Neural cell (in vitro differentiated cells): ENCODE measurements at regions not wholly inside any gene's neighbourhood (a gene's known extent, or its start where the extent isn't known, plus 50 kb on each side); places are given as distances from the start of the nearest gene placed in this dataset.

Source experiments
- H2AFZ ChIP-seq: fragments of 200-600, 300-800 bp; sonication (generic), shearing (Covaris generic); 2 replicates; pipeline ENCODE4 v1.6.0; 2014; ENCODE audit warnings: low read depth, mild to moderate bottlenecking, antibody characterized with exemption, low read length, moderate library complexity
- H3F3A ChIP-seq: fragments of 200-600 bp; shearing (Covaris generic); 2 replicates; pipeline ENCODE4 v1.6.1; 2016; ENCODE audit warnings: mild to moderate bottlenecking, moderate library complexity, mixed read lengths, antibody characterized with exemption, low read length; ENCODE audit not compliant: insufficient read depth, poor library complexity, severe bottlenecking
- H3K27ac ChIP-seq: fragments of 200-600, 300-800 bp; sonication (generic), shearing (Covaris generic); 2 replicates; pipeline ENCODE4 v1.5.1; 2014; ENCODE audit warnings: mild to moderate bottlenecking, low read length, moderate library complexity
- H3K27me3 ChIP-seq: fragments of 300-800, 200-600 bp; sonication (generic), shearing (Covaris generic); 2 replicates; pipeline ENCODE4 v1.6.0; 2014; ENCODE audit warnings: mild to moderate bottlenecking, low read depth, low read length, moderate library complexity; ENCODE audit not compliant: insufficient read depth
- H3K36me3 ChIP-seq: fragments of 300-800, 200-600 bp; sonication (generic), shearing (Covaris generic); 2 replicates; pipeline ENCODE4 v1.5.1; 2014; ENCODE audit warnings: mild to moderate bottlenecking, antibody characterized with exemption, low read length, moderate library complexity; ENCODE audit not compliant: insufficient read depth
- H3K4me2 ChIP-seq: fragments of 300-800, 200-600 bp; sonication (generic), shearing (Covaris generic); 2 replicates; pipeline ENCODE4 v1.6.0; 2014; ENCODE audit warnings: mild to moderate bottlenecking, low read length
- H3K4me3 ChIP-seq: fragments of 300-800, 200-600 bp; sonication (generic), shearing (Covaris generic); 2 replicates; pipeline ENCODE4 v1.5.1; 2014; ENCODE audit warnings: mild to moderate bottlenecking, low read length, moderate library complexity
- H3K79me2 ChIP-seq: fragments of 200-600 bp; shearing (Covaris generic); replicated peaks from 2 replicates; pipeline ENCODE4 v1.6.0; 2014; ENCODE audit warnings: mild to moderate bottlenecking, low read length, moderate library complexity; ENCODE audit not compliant: insufficient read depth
- H3K9ac ChIP-seq: fragments of 300-800, 200-600 bp; sonication (generic), shearing (Covaris generic); 2 replicates; pipeline ENCODE4 v1.6.1; 2016; ENCODE audit warnings: mild to moderate bottlenecking, low read length, mixed read lengths
- H3K9me2 ChIP-seq: fragments of 200-600 bp; shearing (Covaris generic); 2 replicates; pipeline ENCODE4 v1.6.1; 2016; ENCODE audit warnings: mild to moderate bottlenecking, low read length, mixed read lengths; ENCODE audit not compliant: insufficient read depth
- H3K9me3 ChIP-seq: fragments of 200-600, 300-800 bp; sonication (generic), shearing (Covaris generic); 2 replicates; pipeline ENCODE4 v1.6.1; 2016; ENCODE audit warnings: mild to moderate bottlenecking, mixed run types, low read length, moderate library complexity, mixed read lengths
- H4K20me1 ChIP-seq: fragments of 200-600 bp; shearing (Covaris generic); 2 replicates; pipeline ENCODE4 v1.6.1; 2016; ENCODE audit warnings: mild to moderate bottlenecking, mixed run types; ENCODE audit not compliant: insufficient read depth
- CTCF ChIP-seq: fragments of 450-650 bp; IDR thresholded peaks from 2 replicates; pipeline ENCODE4 v1.5.1; 2014; ENCODE audit warnings: antibody characterized with exemption, mild to moderate bottlenecking, moderate library complexity; ENCODE audit not compliant: poor library complexity, severe bottlenecking
- EP300 ChIP-seq: fragments of 450-650 bp; conservative IDR thresholded peaks from 2 replicates; pipeline ENCODE4 v1.6.1; 2014; ENCODE audit warnings: antibody characterized with exemption, mild to moderate bottlenecking, moderate library complexity; ENCODE audit not compliant: poor library complexity, severe bottlenecking
- EZH2 ChIP-seq: fragments of 200-600, 300-800 bp; shearing (Covaris generic), sonication (generic); IDR thresholded peaks from 2 replicates; pipeline ENCODE4 v1.6.1; 2014; ENCODE audit warnings: antibody characterized with exemption, low read length, borderline replicate concordance, mild to moderate bottlenecking; ENCODE audit not compliant: insufficient read depth, poor library complexity, severe bottlenecking
- MXI1 ChIP-seq: fragments of 450-650 bp; conservative IDR thresholded peaks from 2 replicates; pipeline ENCODE4 v1.6.1; 2014; ENCODE audit warnings: antibody characterized with exemption, mild to moderate bottlenecking; ENCODE audit not compliant: poor library complexity, severe bottlenecking
- POLR2AphosphoS5 ChIP-seq: IDR thresholded peaks from 2 replicates; pipeline ENCODE4 v1.6.1; 2012
- RAD21 ChIP-seq: fragments of 450-650 bp; conservative IDR thresholded peaks from 2 replicates; pipeline ENCODE4 v1.6.1; 2014; ENCODE audit warnings: antibody characterized with exemption, mild to moderate bottlenecking, moderate library complexity
- REST ChIP-seq: IDR thresholded peaks from 2 replicates; pipeline ENCODE4 v1.6.1; 2012; ENCODE audit warnings: borderline replicate concordance
- SMC3 ChIP-seq: fragments of 450-650 bp; conservative IDR thresholded peaks from 2 replicates; pipeline ENCODE4 v1.6.1; 2014; ENCODE audit warnings: antibody characterized with exemption, mild to moderate bottlenecking, moderate library complexity; ENCODE audit not compliant: poor library complexity
- TAF1 ChIP-seq: IDR thresholded peaks from 2 replicates; pipeline ENCODE4 v1.6.1; 2012; ENCODE audit warnings: low read depth

GRCh38 chr6:125498606-125499005, 196.8 kb upstream of the HDDC2 start:
- no peaks in the 10 kb centered on the region for H3K79me2 ChIP-seq
- H3K4me3 ChIP-seq, result no peak overlapping the region
- H3K9ac ChIP-seq, result no peak overlapping the region
- H3F3A ChIP-seq, result no peaks in the 10 kb centered on the region
- no peak for TF ChIP-seq SMC3
- H4K20me1 ChIP-seq, result no peaks in the 10 kb centered on the region
- H3K27me3 ChIP-seq, result no peaks in the 10 kb centered on the region
- H3K9me2 ChIP-seq, result no peaks in the 10 kb centered on the region
- no peaks in the 10 kb centered on the region for H3K9me3 ChIP-seq
- H3K4me2 ChIP-seq, result no peak overlapping the region
- H2AFZ ChIP-seq, result no peak overlapping the region
- no peaks in the 10 kb centered on the region for H3K36me3 ChIP-seq
- H3K27ac ChIP-seq, result no peak overlapping the region

- no peak overlapping the region for H3K4me3 ChIP-seq
- no peaks in the 10 kb centered on the region for H3K9me3 ChIP-seq
- no peak for TF ChIP-seq SMC3
- no peak for TF ChIP-seq POLR2AphosphoS5
- no peak for TF ChIP-seq CTCF
- TF ChIP-seq MXI1, result no peak
- TF ChIP-seq TAF1, result no peak
- TF ChIP-seq EZH2, result no peak
- TF ChIP-seq REST, result no peak
- TF ChIP-seq RAD21, result no peak
- TF ChIP-seq EP300, result no peak
- no peaks in the 10 kb centered on the region for H3K79me2 ChIP-seq
- no peak overlapping the region for H3K27ac ChIP-seq
- H3K36me3 ChIP-seq, result no peaks in the 10 kb centered on the region
- no peak overlapping the region for H2AFZ ChIP-seq
- no peak overlapping the region for H3K9ac ChIP-seq
- H3K9me2 ChIP-seq, result no peaks in the 10 kb centered on the region
- no peaks in the 10 kb centered on the region for H3K27me3 ChIP-seq
- H3K4me2 ChIP-seq, result no peak overlapping the region
- no peaks in the 10 kb centered on the region for H3F3A ChIP-seq
- H4K20me1 ChIP-seq, result no peaks in the 10 kb centered on the region
Measured at GRCh38 chr6:125499535-125499934, 197.8 kb upstream of the HDDC2 start.

GRCh38 chr6:125503181-125503580, 201.4 kb upstream of the HDDC2 start:
- H3K79me2 ChIP-seq, result no peaks in the 10 kb centered on the region
- no peak overlapping the region for H2AFZ ChIP-seq
- TF ChIP-seq EZH2 (no peak), SMC3 (no peak), POLR2AphosphoS5 (no peak), MXI1 (no peak), RAD21 (no peak), REST (no peak), TAF1 (no peak), EP300 (no peak), CTCF (no peak)
- no peaks in the 10 kb centered on the region for H4K20me1 ChIP-seq
- H3K4me2 ChIP-seq, result no peak overlapping the region
- H3K27me3 ChIP-seq, result no peaks in the 10 kb centered on the region
- H3K9me3 ChIP-seq, result no peaks in the 10 kb centered on the region
- H3K4me3 ChIP-seq, result no peak overlapping the region
- H3K36me3 ChIP-seq, result no peaks in the 10 kb centered on the region
- no peak overlapping the region for H3K27ac ChIP-seq
- no peak overlapping the region for H3K9ac ChIP-seq
- H3F3A ChIP-seq, result no peaks in the 10 kb centered on the region
- no peaks in the 10 kb centered on the region for H3K9me2 ChIP-seq
